Chondrocyte (in vitro differentiated cells): ENCODE measurements at regions not wholly inside any gene's neighbourhood (a gene's known extent, or its start where the extent isn't known, plus 50 kb on each side); places are given as distances from the start of the nearest gene placed in this dataset.

ENCODE experiments used
- DNase-seq: peaks from one replicate; pipeline ENCODE4 v3.0.0; 2021; ENCODE audit warnings: mixed read lengths, low spot score
- H3K27ac Mint-ChIP-seq: one replicate; pipeline ENCODE4 v1.8.0; 2021; ENCODE audit warnings: mild to moderate bottlenecking, moderate library complexity, mixed read lengths; ENCODE audit not compliant: unreplicated experiment
- H3K27me3 Mint-ChIP-seq: 2 replicates; pipeline ENCODE4 v1.8.0; 2021; ENCODE audit warnings: low read depth, mixed read lengths
- H3K36me3 Mint-ChIP-seq: 2 replicates; pipeline ENCODE4 v1.8.0; 2021; ENCODE audit warnings: low read depth, mixed read lengths
- H3K4me1 Mint-ChIP-seq: 2 replicates; pipeline ENCODE4 v1.8.0; 2021; ENCODE audit warnings: low read depth, mild to moderate bottlenecking, mixed read lengths
- H3K4me3 Mint-ChIP-seq: one replicate; pipeline ENCODE4 v1.8.0; 2021; ENCODE audit warnings: mild to moderate bottlenecking, moderate library complexity, mixed read lengths; ENCODE audit not compliant: unreplicated experiment
- H3K9me3 Mint-ChIP-seq: 2 replicates; pipeline ENCODE4 v1.8.0; 2021; ENCODE audit warnings: low read depth, mixed read lengths
- TF ChIP-seq, protein P1 (sequence below): fragments of 200-600 bp; sonication (generic); IDR thresholded peaks from 2 replicates; pipeline ENCODE4 v1.5.0; 2021; ENCODE audit warnings: antibody characterized with exemption, mild to moderate bottlenecking, moderate library complexity

DNA sequence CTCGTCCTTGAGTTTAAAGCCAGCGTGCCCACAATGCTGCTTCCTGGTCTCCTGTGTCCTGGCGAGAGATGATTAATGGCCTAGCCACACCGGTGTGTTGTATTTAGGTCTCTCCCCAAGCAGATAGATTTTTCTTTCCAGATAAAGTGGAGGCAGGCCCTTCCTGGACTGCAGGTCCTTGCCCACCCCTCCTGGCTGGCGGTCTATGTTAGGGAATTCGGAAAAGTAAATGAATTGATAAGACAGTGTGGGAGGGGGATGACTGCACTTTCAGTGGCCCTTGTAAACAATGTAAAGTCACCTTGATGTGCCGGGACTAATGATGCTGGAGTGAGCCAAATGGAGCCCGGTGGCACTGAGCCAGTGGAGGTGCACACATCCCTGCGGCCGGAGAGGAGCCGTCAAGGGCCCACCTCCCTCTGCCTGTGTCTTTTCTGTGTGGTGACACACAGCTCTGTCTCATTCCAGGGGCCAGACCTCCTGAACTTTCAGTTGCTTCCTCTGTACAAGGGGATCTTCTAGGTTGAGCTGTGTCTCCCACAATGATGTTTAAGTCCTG lies 70.6 kb upstream of the ESRRB start:
- Mint-ChIP-seq H3K9me3 (peaks cover 7% of the 10 kb centered on the region), H3K27me3 (peaks cover 13% of the 10 kb centered on the region), H3K36me3 (no peaks in the 10 kb centered on the region), H3K4me1 (peaks cover 4% of the 10 kb centered on the region), H3K4me3 (no peak overlapping the region), H3K27ac (no peak overlapping the region)
- TF ChIP-seq, protein P1, sequence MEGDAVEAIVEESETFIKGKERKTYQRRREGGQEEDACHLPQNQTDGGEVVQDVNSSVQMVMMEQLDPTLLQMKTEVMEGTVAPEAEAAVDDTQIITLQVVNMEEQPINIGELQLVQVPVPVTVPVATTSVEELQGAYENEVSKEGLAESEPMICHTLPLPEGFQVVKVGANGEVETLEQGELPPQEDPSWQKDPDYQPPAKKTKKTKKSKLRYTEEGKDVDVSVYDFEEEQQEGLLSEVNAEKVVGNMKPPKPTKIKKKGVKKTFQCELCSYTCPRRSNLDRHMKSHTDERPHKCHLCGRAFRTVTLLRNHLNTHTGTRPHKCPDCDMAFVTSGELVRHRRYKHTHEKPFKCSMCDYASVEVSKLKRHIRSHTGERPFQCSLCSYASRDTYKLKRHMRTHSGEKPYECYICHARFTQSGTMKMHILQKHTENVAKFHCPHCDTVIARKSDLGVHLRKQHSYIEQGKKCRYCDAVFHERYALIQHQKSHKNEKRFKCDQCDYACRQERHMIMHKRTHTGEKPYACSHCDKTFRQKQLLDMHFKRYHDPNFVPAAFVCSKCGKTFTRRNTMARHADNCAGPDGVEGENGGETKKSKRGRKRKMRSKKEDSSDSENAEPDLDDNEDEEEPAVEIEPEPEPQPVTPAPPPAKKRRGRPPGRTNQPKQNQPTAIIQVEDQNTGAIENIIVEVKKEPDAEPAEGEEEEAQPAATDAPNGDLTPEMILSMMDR = no peak
- no peak for DNase-seq

DNA sequence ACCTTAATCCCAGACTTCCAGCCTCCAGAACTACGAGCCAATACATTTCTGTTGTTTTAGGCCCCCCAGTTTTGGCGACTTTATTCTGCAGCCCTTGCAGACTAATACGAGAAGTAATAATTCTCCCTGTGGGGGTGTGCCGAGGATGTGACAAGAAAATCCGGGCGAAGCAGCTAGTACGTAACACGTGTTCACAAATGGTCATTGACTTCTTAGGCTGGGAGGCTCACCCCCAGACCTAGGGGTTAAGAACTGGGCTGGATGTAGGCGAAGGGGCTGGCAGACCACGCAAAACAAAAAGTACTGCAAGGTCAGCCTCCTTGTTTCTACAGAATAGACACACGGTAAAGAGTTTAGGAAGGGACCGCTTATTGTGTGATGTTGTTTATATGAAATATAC lies 69.8 kb upstream of the ESRRB start:
- Mint-ChIP-seq H3K36me3 (no peaks in the 10 kb centered on the region), H3K9me3 (peaks cover 1% of the 10 kb centered on the region), H3K27me3 (peaks cover 18% of the 10 kb centered on the region), H3K4me1 (peaks cover 11% of the 10 kb centered on the region), H3K27ac (no peak overlapping the region), H3K4me3 (no peak overlapping the region)
- DNase-seq = no peak
- TF ChIP-seq, protein P1 = no peak

DNA sequence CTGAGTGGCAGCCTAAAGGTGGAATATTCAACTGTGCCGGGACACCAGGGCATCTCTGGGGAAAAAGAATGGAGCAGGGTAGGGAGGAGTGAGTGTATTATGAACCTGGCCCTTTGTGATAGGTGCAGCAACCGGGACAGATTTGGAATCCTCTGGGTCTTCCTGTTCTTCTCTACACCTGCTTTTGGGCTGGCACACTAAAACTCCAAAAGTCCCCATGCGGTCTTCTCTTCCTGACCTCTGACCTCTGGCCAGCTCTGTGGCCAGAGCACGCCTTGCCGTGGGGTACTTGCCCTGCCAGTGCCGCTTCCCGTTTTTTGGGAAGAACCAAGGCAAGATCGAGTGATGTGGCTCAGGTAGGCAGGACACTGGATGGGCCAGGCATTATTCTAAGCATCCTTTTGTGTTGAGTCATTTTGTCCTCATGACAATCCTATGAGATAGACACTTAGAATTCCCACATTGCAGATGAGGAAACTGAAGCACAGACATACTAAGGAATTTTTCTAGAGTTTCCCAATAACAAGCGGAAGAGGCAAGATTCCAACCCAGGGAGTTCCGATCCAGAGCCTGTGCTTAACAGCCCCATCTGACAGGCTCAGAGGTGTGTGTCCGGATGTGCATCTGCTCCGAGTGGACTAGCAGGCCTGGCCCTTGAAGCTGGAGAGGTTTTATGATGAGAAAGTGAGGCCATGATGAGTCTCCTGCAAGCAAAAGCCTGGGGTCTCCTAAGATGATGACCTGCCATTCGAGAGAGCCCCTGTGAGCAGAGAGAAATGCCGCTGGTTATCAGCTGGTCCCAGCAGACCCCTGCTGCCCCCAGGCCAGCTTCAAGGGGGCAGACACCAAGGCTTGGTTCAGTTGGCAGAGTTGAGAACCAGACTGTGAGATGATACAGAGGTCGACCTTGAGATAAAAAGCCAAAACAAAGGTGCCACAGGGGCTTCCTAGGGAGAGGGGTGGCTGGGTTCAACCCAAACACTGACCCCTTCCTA lies 67.9 kb upstream of the ESRRB start:
- Mint-ChIP-seq H3K9me3 (no peaks in the 10 kb centered on the region), H3K27ac (no peak overlapping the region), H3K4me3 (no peak overlapping the region), H3K27me3 (peaks cover 25% of the 10 kb centered on the region), H3K4me1 (peaks cover 11% of the 10 kb centered on the region), H3K36me3 (no peaks in the 10 kb centered on the region)
- DNase-seq = no peak
- TF ChIP-seq, protein P1 = no peak

DNA sequence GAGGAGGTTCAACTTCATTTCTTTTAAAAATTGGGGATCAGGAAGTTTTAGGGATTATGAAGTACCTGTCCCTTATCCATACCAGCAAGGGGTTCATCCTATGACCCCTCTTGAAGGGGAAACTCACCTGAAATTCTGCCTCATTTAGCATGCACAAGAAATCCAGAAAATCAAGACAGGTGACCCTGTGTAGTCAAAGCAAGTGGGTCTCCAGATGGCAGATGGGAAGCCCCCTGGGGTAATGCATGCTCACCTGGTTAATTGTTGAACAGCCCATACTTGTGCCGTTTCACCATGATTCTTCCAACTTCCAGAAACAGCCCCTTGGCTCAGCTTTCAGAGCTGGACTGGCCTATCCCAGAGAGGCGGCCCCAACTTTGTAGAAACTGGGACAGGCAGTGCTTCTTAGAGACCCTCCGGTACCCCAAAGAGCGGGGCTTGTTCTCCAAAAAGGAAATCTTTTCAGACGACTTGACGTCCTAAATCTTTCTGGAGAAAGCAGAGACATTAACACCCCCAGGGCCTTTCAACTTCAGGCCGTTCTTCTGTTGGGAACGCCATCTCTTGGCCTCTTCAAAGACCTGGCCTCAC lies 66.3 kb upstream of the ESRRB start:
- Mint-ChIP-seq H3K4me3 (no peak overlapping the region), H3K4me1 (peaks cover 11% of the 10 kb centered on the region), H3K27me3 (peaks cover 29% of the 10 kb centered on the region), H3K27ac (no peak overlapping the region), H3K9me3 (no peaks in the 10 kb centered on the region), H3K36me3 (no peaks in the 10 kb centered on the region)
- TF ChIP-seq, protein P1 = no peak
- DNase-seq = no peak

DNA sequence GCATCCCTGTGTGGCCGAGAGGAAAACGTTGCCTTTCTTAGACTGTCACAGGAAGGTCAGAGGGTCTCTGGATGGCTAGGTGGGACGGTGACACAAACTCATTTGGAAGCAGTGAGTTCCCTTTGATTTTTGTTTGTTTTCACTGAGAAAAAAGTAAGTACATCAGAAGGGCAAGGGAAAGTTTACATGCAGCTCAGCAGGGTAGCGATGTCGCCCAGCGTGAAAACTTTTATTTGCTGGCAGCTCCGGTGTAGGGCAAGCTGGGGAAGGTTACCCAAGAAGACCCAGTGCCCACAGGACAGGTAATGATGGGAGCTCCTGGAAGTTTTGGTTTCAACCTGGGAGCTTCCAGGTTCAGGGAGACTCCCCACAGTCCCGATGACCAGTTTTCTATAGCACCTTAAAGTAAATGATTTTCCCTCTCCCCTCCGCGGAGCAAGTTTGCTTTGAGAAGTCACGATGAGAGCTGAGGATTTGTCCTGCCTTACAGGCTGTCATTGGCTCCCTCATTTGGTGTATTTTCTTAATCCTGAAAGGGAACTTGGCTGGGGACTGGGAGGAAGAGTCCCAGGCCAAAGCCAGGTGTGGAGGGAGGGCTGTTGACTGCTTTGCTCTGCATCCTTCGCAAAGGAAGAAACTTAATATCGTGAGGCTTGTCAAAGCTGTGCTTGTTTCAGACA lies 64.7 kb upstream of the ESRRB start:
- DNase-seq = no peak
- Mint-ChIP-seq H3K4me1 (peaks cover 11% of the 10 kb centered on the region), H3K36me3 (no peaks in the 10 kb centered on the region), H3K4me3 (no peak overlapping the region), H3K27ac (no peak overlapping the region), H3K27me3 (peaks cover 29% of the 10 kb centered on the region), H3K9me3 (no peaks in the 10 kb centered on the region)
- TF ChIP-seq, protein P1 = no peak
